OCI-LY7 (cell line): ENCODE measurements at regions not wholly inside any gene's neighbourhood (a gene's known extent, or its start where the extent isn't known, plus 50 kb on each side); places are given as distances from the start of the nearest gene placed in this dataset.
"Not testable (repeated sequence)": the region's sequence is repeated elsewhere in the genome, so short reads cannot be mapped to it uniquely, and the experiment has no call there.

Experiments
- BruUV-seq: library from RNA; stranded (reverse); fragments of 400-500 nt; replicated peaks from 2 replicates; lab custom pipeline; 2021; lab: Mats Ljungman, UMichigan
- CTCF ChIA-PET: fragments of 300-600 bp; sonication (Branson Sonifier 250); formaldehyde crosslinking; loops from one replicate; lab custom pipeline; 2022; ENCODE audit warnings: antibody characterized with exemption; ENCODE audit not compliant: unreplicated experiment; lab: Charles Lee
- POLR2A ChIA-PET: fragments of 300-600 bp; sonication (Branson Sonifier 250); formaldehyde crosslinking; loops from one replicate; lab custom pipeline; 2022; ENCODE audit warnings: antibody characterized with exemption; lab: Charles Lee
- DNase-seq: peaks from one replicate; pipeline ENCODE4 v3.0.0-alpha.2; 2015; ENCODE audit warnings: low spot score
- H2AFZ ChIP-seq: fragments of 200-600 bp; sonication (generic), shearing (Covaris generic); 2 replicates; pipeline ENCODE4 v1.6.1; 2014; ENCODE audit warnings: mild to moderate bottlenecking, antibody characterized with exemption, low read length, moderate library complexity
- H3K27ac ChIP-seq: fragments of 200-600 bp; sonication (generic); 2 replicates; pipeline ENCODE4 v1.5.1; 2014; ENCODE audit warnings: mixed run types, low read depth, mild to moderate bottlenecking, moderate library complexity, low read length, inconsistent platforms; ENCODE audit not compliant: poor library complexity, severe bottlenecking
- H3K36me3 ChIP-seq: fragments of 200-600 bp; sonication (generic); 2 replicates; pipeline ENCODE4 v1.6.1; 2014; ENCODE audit warnings: mild to moderate bottlenecking, antibody characterized with exemption, low read length, moderate library complexity, mixed read lengths; ENCODE audit not compliant: insufficient read depth
- H3K4me1 ChIP-seq: fragments of 200-600 bp; sonication (generic); 2 replicates; pipeline ENCODE4 v1.5.1; 2014; ENCODE audit warnings: mild to moderate bottlenecking, low read length; ENCODE audit not compliant: insufficient read depth, poor library complexity, severe bottlenecking
- H3K4me2 ChIP-seq: fragments of 200-600 bp; sonication (generic); 2 replicates; pipeline ENCODE4 v1.6.1; 2014; ENCODE audit warnings: mild to moderate bottlenecking, low read length
- H3K4me3 ChIP-seq: fragments of 200-600 bp; sonication (generic); 2 replicates; pipeline ENCODE4 v1.5.1; 2014; ENCODE audit warnings: mild to moderate bottlenecking, low read depth, low read length; ENCODE audit not compliant: poor library complexity, severe bottlenecking
- H3K79me2 ChIP-seq: fragments of 200-600 bp; sonication (generic); 2 replicates; pipeline ENCODE4 v1.6.1; 2016; ENCODE audit warnings: low read depth, mild to moderate bottlenecking, low read length, moderate library complexity, mixed read lengths; ENCODE audit not compliant: insufficient read depth
- H3K9me2 ChIP-seq: fragments of 200-600 bp; sonication (generic); 2 replicates; pipeline ENCODE4 v1.6.1; 2016; ENCODE audit warnings: mild to moderate bottlenecking, low read length, mixed read lengths; ENCODE audit not compliant: insufficient read depth
- H3K9me3 ChIP-seq: fragments of 200-600 bp; sonication (generic); 2 replicates; pipeline ENCODE4 v1.6.1; 2014; ENCODE audit warnings: mild to moderate bottlenecking, mixed run types, low read length, mixed read lengths
- H4K20me1 ChIP-seq: fragments of 200-600 bp; sonication (generic); 2 replicates; pipeline ENCODE4 v1.6.1; 2014; ENCODE audit warnings: mild to moderate bottlenecking, antibody characterized with exemption, low read length, moderate library complexity, mixed read lengths; ENCODE audit not compliant: insufficient read depth
- EZH2phosphoT487 ChIP-seq: fragments of 200-600 bp; sonication (generic); IDR thresholded peaks from 2 replicates; pipeline ENCODE4 v1.6.1; 2018; ENCODE audit warnings: low read depth, borderline replicate concordance, mild to moderate bottlenecking, mixed run types, antibody characterized with exemption, low read length, moderate library complexity, mixed read lengths
- intact Hi-C: fragments of 100-400 bp; cut with micrococcal nuclease; formaldehyde crosslinking; loops from one replicate; pipeline ENCODE4 v1.10.0; 2022; ENCODE audit not compliant: unreplicated experiment
- TF ChIP-seq, protein P1 (sequence below): fragments of 200-600 bp; sonication (generic); conservative IDR thresholded peaks from 2 replicates; pipeline ENCODE4 v1.5.1; 2014; ENCODE audit warnings: mild to moderate bottlenecking, antibody characterized with exemption, low read length, moderate library complexity, mixed read lengths

DNA sequence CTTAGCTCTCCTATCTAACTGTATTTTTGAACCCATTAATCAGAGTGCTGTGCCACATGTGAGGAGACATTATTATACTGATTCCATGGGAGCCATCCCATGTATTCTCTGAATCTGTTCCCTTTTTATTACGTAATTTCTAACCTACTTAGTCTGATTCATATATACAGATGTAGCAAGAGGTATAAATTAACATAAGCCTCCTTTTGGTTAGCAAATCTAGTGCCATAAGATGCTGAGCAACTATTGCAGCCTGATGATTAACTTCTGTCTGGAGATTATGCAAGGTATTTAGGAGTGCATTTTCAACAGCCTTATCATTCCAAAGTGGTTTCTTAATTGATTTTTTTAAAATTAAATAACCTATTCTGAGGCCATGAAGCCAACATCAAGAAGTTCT is 80.2 kb upstream of the EPCAM start:
- no TSS peak for BruUV-seq
- no peaks in the 10 kb centered on the region for H3K9me3 ChIP-seq
- TF ChIP-seq, protein P1, sequence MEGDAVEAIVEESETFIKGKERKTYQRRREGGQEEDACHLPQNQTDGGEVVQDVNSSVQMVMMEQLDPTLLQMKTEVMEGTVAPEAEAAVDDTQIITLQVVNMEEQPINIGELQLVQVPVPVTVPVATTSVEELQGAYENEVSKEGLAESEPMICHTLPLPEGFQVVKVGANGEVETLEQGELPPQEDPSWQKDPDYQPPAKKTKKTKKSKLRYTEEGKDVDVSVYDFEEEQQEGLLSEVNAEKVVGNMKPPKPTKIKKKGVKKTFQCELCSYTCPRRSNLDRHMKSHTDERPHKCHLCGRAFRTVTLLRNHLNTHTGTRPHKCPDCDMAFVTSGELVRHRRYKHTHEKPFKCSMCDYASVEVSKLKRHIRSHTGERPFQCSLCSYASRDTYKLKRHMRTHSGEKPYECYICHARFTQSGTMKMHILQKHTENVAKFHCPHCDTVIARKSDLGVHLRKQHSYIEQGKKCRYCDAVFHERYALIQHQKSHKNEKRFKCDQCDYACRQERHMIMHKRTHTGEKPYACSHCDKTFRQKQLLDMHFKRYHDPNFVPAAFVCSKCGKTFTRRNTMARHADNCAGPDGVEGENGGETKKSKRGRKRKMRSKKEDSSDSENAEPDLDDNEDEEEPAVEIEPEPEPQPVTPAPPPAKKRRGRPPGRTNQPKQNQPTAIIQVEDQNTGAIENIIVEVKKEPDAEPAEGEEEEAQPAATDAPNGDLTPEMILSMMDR, result no peak
- no peak for TF ChIP-seq EZH2phosphoT487
- no peak overlapping the region for H3K4me2 ChIP-seq
- DNase-seq, result no peak
- H3K4me3 ChIP-seq, result no peak overlapping the region
- intact Hi-C loops, result no loop called here
- no peaks in the 10 kb centered on the region for H3K79me2 ChIP-seq
- ChIA-PET CTCF (no interaction called here), POLR2A (interaction anchor here (0.5 kb wide), 1 partner anchor 22 kb away, joined by 3 read pairs; no protein-coding TSS in a partner anchor)
- H3K27ac ChIP-seq, result no peak overlapping the region
- H3K36me3 ChIP-seq, result no peaks in the 10 kb centered on the region
- H2AFZ ChIP-seq, result no peak overlapping the region
- no peaks in the 10 kb centered on the region for H3K9me2 ChIP-seq
- no peaks in the 10 kb centered on the region for H4K20me1 ChIP-seq
- no peaks in the 10 kb centered on the region for H3K4me1 ChIP-seq

DNA sequence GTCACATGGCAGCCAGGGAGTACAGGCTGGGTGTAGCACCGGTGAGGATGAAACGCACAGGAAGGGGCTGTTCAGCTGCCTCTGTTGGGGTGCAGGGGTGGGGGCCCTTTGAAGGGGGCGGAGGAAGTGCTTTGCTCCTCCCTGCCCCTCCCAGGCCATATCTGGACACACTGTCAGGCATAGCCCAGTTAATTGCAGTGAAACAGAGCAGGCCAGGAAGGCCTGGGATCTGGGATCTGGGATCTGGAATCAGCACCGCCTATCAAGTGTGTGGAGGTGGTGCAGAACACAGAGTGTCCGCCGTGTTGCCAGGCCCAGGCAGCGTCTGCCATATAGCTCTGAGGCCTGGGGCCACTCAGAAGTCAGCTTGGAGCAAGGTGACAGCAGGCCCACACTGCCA is 85.5 kb upstream of the EPCAM start:
- no peak for DNase-seq
- no peak overlapping the region for H3K4me3 ChIP-seq
- no peaks in the 10 kb centered on the region for H3K36me3 ChIP-seq
- H4K20me1 ChIP-seq, result no peaks in the 10 kb centered on the region
- H2AFZ ChIP-seq, result no peak overlapping the region
- H3K27ac ChIP-seq, result no peak overlapping the region
- no TSS peak for BruUV-seq
- no peaks in the 10 kb centered on the region for H3K4me1 ChIP-seq
- no peaks in the 10 kb centered on the region for H3K79me2 ChIP-seq
- CTCF ChIA-PET, result no interaction called here
- intact Hi-C loops, result no loop called here
- no peak for TF ChIP-seq EZH2phosphoT487
- TF ChIP-seq, protein P1, result no peak
- H3K4me2 ChIP-seq, result no peak overlapping the region
- H3K9me3 ChIP-seq, result no peaks in the 10 kb centered on the region
- no peaks in the 10 kb centered on the region for H3K9me2 ChIP-seq
- POLR2A ChIA-PET, result no interaction called here

DNA sequence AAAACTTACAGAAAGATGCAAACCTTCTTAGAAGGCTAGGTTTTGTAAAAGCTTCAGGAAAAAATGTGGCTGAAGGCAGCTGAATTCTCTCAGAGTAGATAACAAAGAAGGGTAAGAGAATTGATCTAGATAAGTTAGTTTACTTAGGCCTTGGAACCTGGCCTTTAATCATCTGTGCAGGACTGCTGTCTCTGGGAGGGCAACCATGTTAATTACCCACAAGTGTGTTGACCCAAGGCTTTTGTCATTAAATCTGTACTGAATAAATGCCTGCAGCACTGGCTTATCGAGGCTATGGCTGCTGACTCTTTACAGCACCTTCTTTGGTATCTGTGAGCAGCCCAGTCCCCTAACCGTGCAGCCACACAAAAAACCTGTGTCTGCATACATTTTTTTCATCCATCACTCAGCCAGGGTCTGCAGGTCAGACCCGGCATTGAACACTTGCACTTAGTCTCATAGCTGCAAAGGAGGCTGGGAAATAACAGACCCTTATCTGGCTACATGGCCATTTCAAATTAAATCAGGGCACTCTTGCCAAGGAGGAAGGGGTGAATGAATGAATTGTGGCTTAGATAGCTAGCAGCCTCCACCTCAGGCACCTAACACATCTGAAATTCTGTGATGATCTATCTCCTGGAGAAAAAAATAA is 86.4 kb upstream of the EPCAM start:
- H3K4me2 ChIP-seq, result no peak overlapping the region
- H4K20me1 ChIP-seq, result no peaks in the 10 kb centered on the region
- no peaks in the 10 kb centered on the region for H3K4me1 ChIP-seq
- no TSS peak for BruUV-seq
- H3K9me2 ChIP-seq, result no peaks in the 10 kb centered on the region
- H3K4me3 ChIP-seq, result no peak overlapping the region
- CTCF ChIA-PET, result no interaction called here
- no peak overlapping the region for H2AFZ ChIP-seq
- H3K27ac ChIP-seq, result no peak overlapping the region
- H3K9me3 ChIP-seq, result no peaks in the 10 kb centered on the region
- intact Hi-C loops, result no loop called here
- H3K79me2 ChIP-seq, result no peaks in the 10 kb centered on the region
- TF ChIP-seq, protein P1, result no peak
- TF ChIP-seq EZH2phosphoT487, result no peak
- DNase-seq, result no peak
- no peaks in the 10 kb centered on the region for H3K36me3 ChIP-seq
- POLR2A ChIA-PET, result no interaction called here

DNA sequence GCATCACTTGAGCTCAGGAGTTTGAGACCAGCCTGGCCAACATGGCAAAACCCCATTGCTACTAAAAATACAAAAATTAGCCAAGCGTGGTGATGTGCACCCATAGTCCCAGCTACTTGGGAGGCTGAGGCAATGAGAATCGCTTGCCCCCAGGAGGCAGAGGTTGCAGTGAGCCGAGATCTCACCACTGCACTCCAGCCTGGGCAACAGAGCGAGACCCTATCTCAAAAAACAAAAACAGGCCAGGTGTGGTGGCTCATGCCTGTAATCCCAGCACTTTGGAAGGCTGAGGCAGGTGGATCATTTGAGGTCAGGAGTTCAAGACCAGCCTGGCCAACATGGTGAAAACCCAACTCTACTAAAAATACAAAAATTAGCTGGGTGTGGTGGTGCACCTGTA is 89.6 kb upstream of the EPCAM start:
- H3K9me2 ChIP-seq, H3K36me3 ChIP-seq, H3K4me1 ChIP-seq, H4K20me1 ChIP-seq, H3K4me2 ChIP-seq, CTCF ChIA-PET, H3K27ac ChIP-seq, H3K4me3 ChIP-seq, DNase-seq, H3K9me3 ChIP-seq, intact Hi-C loops, H3K79me2 ChIP-seq, H2AFZ ChIP-seq, BruUV-seq: not testable (repeated sequence)
- POLR2A ChIA-PET, result interaction anchor here (0.7 kb wide), 1 partner anchor 108 kb away, joined by 3 read pairs; no protein-coding TSS in a partner anchor
